Stimulated activated CD4-positive, alpha-beta T cell treated with anti-CD3 and anti-CD28 coated beads, Interleukin-15, amount 100 ng/mL, for 1 hour (primary cell): ENCODE measurements at regions not wholly inside any gene's neighbourhood (a gene's known extent, or its start where the extent isn't known, plus 50 kb on each side); places are given as distances from the start of the nearest gene placed in this dataset.
"Not testable (repeated sequence)": the region's sequence is repeated elsewhere in the genome, so short reads cannot be mapped to it uniquely, and the experiment has no call there.

ENCODE experiments used
- DNase-seq, 2 donors: peaks; one replicate each; pipeline ENCODE4 v3.0.0-alpha.2; 2020; ENCODE audit warnings: low read depth in 1 of 2, low spot score in 1 of 2

DNA sequence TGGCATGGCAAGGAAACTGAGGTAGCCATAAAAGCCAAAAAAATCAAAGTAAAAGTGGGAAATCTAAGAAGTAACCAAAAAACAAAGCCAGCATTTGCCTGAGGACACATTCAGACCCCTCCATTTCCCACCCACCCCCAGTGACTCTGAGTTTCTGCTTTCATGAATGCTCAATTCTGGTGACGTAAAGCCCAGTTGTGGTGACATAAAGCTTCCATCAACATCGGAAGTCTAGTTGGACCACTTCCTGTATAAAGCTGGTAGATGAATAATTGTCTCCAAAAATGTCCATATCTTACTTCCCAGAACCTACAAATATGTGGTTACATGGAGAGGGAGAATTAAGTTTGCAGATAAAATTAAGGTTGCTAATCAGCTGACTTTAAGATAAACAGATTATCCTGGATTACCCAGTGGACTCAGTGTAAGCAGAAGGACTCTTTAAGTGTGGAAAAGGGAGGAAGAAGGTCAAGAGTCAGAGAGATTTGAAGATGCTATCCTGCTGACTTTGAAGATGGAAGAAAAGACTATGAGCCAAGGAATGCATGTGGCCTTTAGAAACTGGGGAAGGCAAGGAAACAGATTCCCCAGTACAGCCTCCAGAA is 62.0 kb upstream of the ST3GAL6 start:
- DNase-seq, result no peak

DNA sequence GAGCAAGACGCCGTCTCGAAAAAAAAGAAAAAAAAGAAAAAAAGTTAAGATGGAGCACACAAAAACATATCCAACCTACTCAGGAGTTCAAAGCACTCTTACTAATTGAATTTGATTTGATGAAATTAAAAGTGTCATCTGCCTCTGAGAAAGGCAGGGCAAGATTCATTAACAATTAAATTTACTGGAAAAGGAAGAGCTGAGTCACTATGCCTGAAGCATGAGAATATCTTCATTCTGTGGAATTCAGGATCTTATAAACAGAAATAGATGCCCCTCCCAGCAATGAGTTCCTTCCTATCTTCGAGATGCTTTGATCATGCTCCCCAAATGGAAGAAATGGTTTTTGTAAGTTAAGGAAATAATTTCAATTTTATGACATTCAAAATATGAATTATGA is 61.0 kb upstream of the ST3GAL6 start:
- DNase-seq, result no peak

DNA sequence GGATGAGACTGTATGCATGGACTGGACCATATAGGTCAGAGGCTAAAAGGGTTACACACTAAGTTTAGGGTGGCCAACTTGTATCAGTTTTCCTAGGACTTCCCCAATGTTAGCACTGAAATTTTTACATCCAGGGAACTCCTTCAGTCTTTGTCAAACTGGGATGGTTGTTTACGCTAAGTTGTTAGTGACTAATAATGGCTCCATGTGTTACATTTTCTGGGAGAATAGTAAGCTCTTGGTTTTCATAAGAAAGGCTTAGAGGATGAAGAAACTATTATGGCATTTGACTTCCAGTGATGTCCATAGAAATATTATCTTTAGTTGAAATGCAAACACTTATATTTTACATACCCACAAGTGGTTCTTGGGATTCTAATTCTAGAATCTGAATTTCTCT is 57.9 kb upstream of the ST3GAL6 start:
- DNase-seq, result no peak

DNA sequence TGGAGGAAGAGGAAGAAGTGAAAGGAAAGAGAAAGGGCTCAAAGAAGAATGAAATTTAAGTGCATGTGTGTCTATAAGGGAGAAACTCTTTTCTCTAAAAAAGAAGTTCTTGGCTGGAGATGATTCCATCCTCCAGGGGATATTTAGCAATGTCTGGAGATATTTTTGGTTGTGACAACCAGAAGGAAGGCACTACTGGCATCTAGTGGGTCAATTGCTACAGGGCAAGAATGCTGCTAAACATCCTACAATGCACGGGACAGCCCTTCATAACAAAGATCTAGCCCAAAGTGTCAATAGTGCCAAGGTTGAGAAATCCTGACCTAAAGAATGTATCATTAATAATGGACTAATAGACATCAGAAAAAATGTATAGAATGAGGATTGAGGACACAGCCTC is 57.4 kb upstream of the ST3GAL6 start:
- DNase-seq, result no peak

DNA sequence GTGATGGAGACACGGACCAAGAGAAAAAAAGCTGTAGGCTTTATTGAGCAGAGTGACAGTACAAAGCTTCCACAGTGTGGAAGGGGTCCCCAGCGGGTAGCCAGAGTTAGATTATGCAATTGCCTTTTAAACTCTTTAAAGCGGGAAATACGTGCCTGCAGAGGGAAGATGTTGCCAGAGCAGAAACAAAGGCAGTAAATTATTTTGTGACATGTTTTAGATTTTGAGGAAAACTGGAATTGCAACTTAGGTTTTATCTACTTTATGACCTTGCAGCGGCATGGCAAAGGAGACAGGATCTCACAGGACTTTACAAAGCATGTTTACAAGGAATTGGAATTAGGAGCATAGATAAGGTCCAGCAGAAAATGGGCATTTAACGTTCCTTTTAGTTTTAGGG is 54.5 kb upstream of the ST3GAL6 start:
- not testable (repeated sequence) for DNase-seq

DNA sequence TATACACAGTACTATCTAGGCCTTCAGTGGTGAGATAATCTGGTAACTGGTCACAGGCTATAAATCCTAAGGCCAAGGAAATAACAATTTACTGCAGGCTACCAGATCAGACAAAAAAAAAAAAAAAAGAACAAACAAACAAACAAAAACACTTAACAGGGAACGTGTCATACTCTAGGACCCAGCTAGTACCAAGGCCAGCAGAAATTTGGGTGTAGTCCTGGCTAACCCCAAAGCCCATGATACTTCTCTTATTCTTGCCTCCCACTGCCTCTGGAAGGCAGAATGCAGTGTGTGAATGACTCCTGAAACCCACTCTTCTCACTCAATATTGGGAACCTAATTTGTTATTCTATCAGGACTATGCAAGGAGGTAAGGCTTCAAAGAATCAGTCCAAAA is 53.7 kb upstream of the ST3GAL6 start:
- no peak for DNase-seq

DNA sequence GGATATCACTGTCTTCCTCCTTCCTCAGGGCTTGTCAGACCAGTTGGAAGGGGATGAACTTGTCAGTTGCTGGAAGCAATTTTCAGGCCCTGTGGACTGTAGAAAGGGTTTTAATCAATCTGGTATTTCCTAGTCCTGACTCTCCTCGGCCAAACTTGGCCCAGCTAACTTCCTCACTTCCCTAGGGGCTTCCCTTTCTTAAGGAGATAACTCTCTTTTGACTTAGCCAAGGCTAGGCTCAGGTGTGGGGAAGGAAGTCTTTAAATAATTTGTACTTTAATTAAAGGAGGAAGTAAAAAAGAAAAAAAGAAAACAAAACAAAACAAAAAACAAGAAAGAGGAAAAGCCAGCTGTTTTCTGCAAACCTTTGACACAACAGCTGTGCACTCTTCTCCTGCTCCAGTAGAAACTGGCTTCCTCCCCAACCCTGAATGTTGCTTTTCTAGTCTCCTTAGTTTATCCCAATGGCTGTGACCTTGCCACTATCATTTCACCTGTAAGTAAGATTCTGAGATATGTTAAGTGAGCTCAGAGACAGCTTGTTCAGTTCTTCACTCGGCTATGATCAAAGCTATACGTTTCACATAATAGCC is 53.0 kb upstream of the ST3GAL6 start:
- DNase-seq, result no peak

DNA sequence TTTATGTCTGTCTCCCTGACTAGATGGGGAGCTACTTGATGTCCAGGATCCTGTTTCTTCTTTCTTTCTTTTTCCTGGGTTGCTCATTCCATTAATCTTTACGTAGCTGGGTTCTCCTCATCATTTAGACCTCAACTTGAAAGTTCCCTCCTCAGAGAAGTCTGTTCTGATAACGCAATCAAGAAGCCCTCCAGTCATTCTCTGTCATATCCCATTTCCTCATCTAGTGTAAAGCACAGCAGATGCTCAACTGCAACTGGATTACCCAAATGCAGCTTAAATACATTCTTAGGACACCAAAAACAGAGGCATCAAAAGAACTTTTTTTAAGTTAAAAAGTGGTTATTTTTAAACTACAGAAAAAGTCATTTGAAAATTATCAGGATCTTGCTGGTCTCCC is 51.7 kb upstream of the ST3GAL6 start:
- no peak for DNase-seq

DNA sequence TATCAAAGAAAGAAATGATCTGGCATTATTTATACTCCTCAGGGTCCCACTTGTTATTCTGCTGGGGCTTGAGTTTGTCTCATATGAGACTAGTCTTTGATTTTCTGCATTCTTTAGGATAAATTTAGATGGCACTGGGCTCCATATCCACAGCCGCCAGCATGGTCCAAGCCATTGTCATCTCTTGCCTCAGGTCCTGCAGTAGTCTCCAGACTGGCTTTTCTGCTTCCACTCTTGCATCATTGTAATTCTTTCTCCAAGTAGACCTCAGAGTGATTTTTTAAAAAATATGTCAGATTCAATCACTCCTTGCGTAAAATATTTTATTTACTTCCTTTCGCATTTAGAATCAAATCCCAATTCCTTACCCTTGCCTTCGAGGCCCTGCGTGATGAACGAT is 50.4 kb upstream of the ST3GAL6 start:
- no peak for DNase-seq

DNA sequence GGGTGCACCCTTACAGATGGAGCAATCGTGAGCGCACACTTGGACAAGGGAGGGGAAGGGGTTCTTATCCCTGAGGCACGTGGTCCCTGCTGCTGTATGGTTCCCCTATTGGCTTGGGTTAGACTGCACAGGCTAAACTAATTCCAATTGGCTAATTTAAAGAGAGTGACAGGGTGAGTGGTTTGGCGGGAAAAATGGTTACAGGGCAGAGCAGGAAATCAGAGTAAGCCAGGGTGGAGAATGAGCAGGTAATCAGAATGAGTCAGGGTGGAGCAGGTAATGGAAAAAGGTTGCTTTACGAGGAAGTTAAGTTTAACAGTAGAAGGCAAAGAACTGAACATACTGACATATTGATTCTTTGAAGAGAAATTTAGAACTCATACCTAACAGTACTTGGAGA is 49.8 kb upstream of the ST3GAL6 start:
- not testable (repeated sequence) for DNase-seq
